GM12865 (cell line): ENCODE measurements at regions not wholly inside any gene's neighbourhood (a gene's known extent, or its start where the extent isn't known, plus 50 kb on each side); places are given as distances from the start of the nearest gene placed in this dataset.
A peak's percentile ranks its signal among the peaks of the same experiment; 100 is the strongest.

Experiments
- DNase-seq: peaks from one replicate; pipeline ENCODE4 v3.0.0; 2010; ENCODE audit warnings: low read depth
- H3K4me3 ChIP-seq: 2 replicates; pipeline ENCODE4 v1.5.1; 2011; ENCODE audit warnings: mild to moderate bottlenecking, low read depth, low read length, control low read depth
- TF ChIP-seq, protein P1 (sequence below): IDR thresholded peaks from 2 replicates; pipeline ENCODE4 v1.5.1; 2011; ENCODE audit warnings: low read length, control low read depth, low read depth, inconsistent platforms; ENCODE audit not compliant: insufficient read depth; ENCODE audit errors: missing control alignments

DNA sequence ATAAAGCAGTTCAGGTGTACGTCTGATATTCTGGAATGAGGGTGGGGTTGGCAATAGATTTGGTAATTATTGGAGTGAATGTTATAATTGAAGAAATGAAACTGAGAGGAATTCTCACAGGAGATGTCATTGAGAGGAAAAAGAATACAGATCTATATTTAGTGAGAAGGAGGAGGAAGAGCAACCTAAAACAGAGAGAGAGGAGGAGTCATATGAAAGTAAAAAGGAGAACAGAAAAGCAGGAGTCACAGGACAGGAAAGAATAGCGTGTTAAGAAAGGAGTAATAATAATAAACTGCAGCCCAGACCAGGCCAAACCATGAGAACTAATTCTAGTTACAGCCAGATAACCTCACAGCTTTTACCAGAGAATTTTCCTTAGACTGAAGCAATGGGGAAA lies 62.7 kb upstream of the MROH9 start:
- no peak overlapping the region for H3K4me3 ChIP-seq
- TF ChIP-seq, protein P1, sequence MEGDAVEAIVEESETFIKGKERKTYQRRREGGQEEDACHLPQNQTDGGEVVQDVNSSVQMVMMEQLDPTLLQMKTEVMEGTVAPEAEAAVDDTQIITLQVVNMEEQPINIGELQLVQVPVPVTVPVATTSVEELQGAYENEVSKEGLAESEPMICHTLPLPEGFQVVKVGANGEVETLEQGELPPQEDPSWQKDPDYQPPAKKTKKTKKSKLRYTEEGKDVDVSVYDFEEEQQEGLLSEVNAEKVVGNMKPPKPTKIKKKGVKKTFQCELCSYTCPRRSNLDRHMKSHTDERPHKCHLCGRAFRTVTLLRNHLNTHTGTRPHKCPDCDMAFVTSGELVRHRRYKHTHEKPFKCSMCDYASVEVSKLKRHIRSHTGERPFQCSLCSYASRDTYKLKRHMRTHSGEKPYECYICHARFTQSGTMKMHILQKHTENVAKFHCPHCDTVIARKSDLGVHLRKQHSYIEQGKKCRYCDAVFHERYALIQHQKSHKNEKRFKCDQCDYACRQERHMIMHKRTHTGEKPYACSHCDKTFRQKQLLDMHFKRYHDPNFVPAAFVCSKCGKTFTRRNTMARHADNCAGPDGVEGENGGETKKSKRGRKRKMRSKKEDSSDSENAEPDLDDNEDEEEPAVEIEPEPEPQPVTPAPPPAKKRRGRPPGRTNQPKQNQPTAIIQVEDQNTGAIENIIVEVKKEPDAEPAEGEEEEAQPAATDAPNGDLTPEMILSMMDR: no peak
- peak; percentile 38 for DNase-seq

DNA sequence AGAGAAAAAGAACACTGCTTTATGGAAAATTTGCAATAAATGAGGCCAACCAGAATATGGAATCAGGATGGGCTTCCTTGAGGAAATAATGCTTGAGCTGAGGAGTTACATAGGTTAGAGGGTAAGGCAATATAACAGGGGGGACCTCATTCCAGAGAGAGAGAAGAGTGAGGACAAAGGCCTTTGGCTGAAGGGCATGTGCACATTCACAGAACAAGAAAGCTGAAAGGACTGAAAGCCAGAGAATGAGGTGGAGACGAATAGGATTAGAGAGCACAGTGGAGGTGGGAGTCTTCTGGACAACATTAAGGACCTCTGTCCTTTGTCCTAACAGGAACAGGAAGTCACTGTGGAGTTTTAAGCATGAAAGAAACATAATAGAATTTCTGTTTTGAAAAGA lies 60.7 kb upstream of the MROH9 start:
- no peak for DNase-seq
- H3K4me3 ChIP-seq: no peak overlapping the region
- TF ChIP-seq, protein P1: no peak

DNA sequence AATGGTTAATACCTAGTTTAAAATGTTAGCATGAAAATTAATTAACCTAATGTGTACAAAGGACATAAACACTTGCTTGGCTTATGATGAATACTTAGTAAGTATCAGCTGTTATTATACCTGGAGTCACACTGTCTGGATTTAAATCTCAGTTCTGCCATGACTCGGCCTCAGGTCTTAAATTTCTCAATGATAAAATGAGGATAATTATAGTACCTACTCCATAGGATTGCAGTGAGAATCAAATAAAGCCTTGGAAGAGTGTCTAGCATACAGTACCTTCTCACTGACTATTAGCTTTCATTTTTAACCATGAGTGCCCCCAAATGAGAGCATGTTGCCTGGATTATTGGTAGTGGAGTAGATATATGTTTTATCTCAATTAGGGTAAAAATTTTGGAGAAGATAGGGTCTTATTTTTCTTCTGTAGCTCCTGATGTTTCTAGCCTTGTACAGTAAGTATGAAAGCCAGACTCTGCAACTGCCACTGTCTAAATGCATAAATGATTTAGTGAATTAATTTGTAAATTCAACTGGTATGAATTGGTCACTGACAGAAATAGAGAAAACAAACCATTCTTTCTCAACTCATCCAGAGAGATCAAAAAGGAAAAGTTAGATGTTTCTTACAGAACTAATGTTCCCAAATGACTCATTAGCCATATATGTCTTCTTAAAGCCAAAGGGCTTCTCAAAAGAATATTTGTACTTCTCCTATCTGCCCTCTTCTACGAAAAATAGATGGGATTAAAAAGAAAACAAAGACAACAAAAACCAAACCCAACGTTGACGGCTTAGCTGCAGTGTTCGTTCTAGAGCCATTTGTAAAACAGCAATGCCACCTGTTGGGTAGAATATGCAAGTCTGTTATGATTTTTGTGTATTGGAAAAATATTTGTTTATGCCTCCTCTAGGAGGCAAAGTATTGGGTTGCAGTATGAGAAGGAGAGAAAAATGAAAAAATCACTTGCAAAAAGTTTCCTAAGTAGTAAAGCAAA lies 53.8 kb upstream of the MROH9 start:
- peak; percentile 64 for DNase-seq
- no peak overlapping the region for H3K4me3 ChIP-seq
- TF ChIP-seq, protein P1: peak; percentile 60
